MM.1S (cell line): ENCODE measurements at regions not wholly inside any gene's neighbourhood (a gene's known extent, or its start where the extent isn't known, plus 50 kb on each side); places are given as distances from the start of the nearest gene placed in this dataset.
"Not testable (repeated sequence)": the region's sequence is repeated elsewhere in the genome, so short reads cannot be mapped to it uniquely, and the experiment has no call there.

Experiments
- DNase-seq: peaks from one replicate; pipeline ENCODE4 v3.0.0-alpha.2; 2015
- H2AFZ ChIP-seq: fragments of 300-600 bp; sonication (generic); 2 replicates; pipeline ENCODE4 v1.6.0; 2016; ENCODE audit warnings: antibody characterized with exemption, low read length
- H3F3A ChIP-seq: fragments of 300-600 bp; sonication (generic); 2 replicates; pipeline ENCODE4 v1.6.1; 2016; ENCODE audit warnings: mild to moderate bottlenecking, antibody characterized with exemption, low read length, moderate library complexity, mixed read lengths; ENCODE audit not compliant: insufficient read depth
- H3K27ac ChIP-seq: fragments of 300-600 bp; sonication (generic); 2 replicates; pipeline ENCODE4 v1.5.1; 2016; ENCODE audit warnings: mild to moderate bottlenecking, low read length
- H3K27me3 ChIP-seq: fragments of 300-600 bp; sonication (generic); replicated peaks from 2 replicates; pipeline ENCODE4 v1.6.0; 2016; ENCODE audit warnings: low read length; ENCODE audit not compliant: insufficient read depth
- H3K36me3 ChIP-seq: fragments of 300-600 bp; sonication (generic); replicated peaks from 2 replicates; pipeline ENCODE4 v1.6.1; 2016; ENCODE audit warnings: mild to moderate bottlenecking, low read length, mixed read lengths; ENCODE audit not compliant: insufficient read depth
- H3K4me1 ChIP-seq: fragments of 300-600 bp; sonication (generic); 2 replicates; pipeline ENCODE4 v1.6.1; 2016; ENCODE audit warnings: low read length, mixed read lengths
- H3K4me2 ChIP-seq: fragments of 300-600 bp; sonication (generic); 2 replicates; pipeline ENCODE4 v1.6.0; 2016; ENCODE audit warnings: low read depth, low read length
- H3K4me3 ChIP-seq: fragments of 300-600 bp; sonication (generic); 2 replicates; pipeline ENCODE4 v1.5.1; 2016; ENCODE audit warnings: low read length, mixed read lengths
- H3K79me2 ChIP-seq: fragments of 300-600 bp; sonication (generic); 2 replicates; pipeline ENCODE4 v1.6.1; 2016; ENCODE audit warnings: mixed run types, low read length, mixed read lengths
- H3K9ac ChIP-seq: fragments of 300-600 bp; sonication (generic); 2 replicates; pipeline ENCODE4 v1.6.1; 2016; ENCODE audit warnings: low read length, mixed read lengths
- H3K9me2 ChIP-seq: fragments of 300-600 bp; sonication (generic); replicated peaks from 2 replicates; pipeline ENCODE4 v1.6.1; 2016; ENCODE audit warnings: mild to moderate bottlenecking, low read length, mixed read lengths; ENCODE audit not compliant: insufficient read depth
- H3K9me3 ChIP-seq: fragments of 300-600 bp; sonication (generic); replicated peaks from 2 replicates; pipeline ENCODE4 v1.6.1; 2016; ENCODE audit warnings: mild to moderate bottlenecking, low read length, mixed read lengths; ENCODE audit not compliant: insufficient read depth
- H4K20me1 ChIP-seq: fragments of 300-600 bp; sonication (generic); 2 replicates; pipeline ENCODE4 v1.6.1; 2016; ENCODE audit warnings: mild to moderate bottlenecking, low read length, moderate library complexity, mixed read lengths; ENCODE audit not compliant: insufficient read depth
- EZH2 ChIP-seq: fragments of 300-600 bp; sonication (generic); optimal IDR thresholded peaks from 2 replicates; pipeline ENCODE3; 2017; ENCODE audit warnings: low read depth, mild to moderate bottlenecking, antibody characterized with exemption, low read length, mixed read lengths
- EZH2phosphoT487 ChIP-seq: fragments of 300-600 bp; sonication (generic); IDR thresholded peaks from 2 replicates; pipeline ENCODE4 v1.6.1; 2018; ENCODE audit warnings: antibody characterized with exemption, low read length
- TF ChIP-seq, protein P1 (sequence below): fragments of 300-600 bp; sonication (generic); IDR thresholded peaks from 2 replicates; pipeline ENCODE4 v1.5.1; 2016; ENCODE audit warnings: antibody characterized with exemption, low read length, mixed read lengths

DNA sequence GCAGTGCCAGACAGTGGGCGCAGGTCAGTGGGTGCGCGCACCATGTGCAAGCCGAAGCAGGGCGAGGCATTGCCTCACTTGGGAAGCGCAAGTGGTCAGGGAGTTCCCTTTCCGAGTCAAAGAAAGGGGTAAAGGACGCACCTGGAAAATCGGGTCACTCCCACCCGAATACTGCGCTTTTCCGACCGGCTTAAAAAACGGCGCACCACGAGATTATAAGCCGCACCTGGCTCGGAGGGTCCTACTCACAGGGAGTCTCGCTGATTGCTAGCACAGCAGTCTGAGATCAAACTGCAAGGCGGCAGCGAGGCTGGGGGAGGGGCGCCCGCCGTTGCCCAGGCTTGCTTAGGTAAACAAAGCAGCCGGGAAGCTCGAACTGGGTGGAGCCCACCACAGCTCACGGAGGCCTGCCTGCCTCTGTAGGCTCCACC lies 77.9 kb downstream of the NR4A2 start:
- not testable (repeated sequence) for H3K4me1 ChIP-seq, H3K27me3 ChIP-seq, H3K9me3 ChIP-seq, H3K79me2 ChIP-seq, H4K20me1 ChIP-seq, H3F3A ChIP-seq, H2AFZ ChIP-seq, H3K4me2 ChIP-seq, H3K4me3 ChIP-seq, H3K27ac ChIP-seq, DNase-seq, H3K9me2 ChIP-seq, H3K36me3 ChIP-seq, H3K9ac ChIP-seq

DNA sequence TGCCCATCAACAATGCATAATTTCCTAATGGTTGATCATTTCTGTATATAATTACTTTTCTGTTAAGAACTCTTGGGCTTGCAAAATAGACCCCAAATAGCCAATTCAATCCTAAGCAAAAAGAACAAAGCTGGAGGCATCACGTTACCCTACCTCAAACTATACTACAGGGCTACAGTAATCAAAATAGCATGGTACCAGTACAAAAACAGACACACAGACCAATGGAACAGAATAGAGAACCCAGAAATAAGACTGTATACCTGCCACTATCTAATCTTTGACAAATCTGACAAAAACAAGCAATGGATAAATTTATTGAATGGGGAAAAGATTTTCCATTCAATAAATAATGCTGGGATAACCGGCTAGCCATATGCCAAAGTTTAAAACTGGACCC lies 78.8 kb downstream of the NR4A2 start:
- H4K20me1 ChIP-seq: no peaks in the 10 kb centered on the region
- H3K4me1 ChIP-seq: no peaks in the 10 kb centered on the region
- TF ChIP-seq EZH2phosphoT487 (no peak), EZH2 (no peak)
- TF ChIP-seq, protein P1, sequence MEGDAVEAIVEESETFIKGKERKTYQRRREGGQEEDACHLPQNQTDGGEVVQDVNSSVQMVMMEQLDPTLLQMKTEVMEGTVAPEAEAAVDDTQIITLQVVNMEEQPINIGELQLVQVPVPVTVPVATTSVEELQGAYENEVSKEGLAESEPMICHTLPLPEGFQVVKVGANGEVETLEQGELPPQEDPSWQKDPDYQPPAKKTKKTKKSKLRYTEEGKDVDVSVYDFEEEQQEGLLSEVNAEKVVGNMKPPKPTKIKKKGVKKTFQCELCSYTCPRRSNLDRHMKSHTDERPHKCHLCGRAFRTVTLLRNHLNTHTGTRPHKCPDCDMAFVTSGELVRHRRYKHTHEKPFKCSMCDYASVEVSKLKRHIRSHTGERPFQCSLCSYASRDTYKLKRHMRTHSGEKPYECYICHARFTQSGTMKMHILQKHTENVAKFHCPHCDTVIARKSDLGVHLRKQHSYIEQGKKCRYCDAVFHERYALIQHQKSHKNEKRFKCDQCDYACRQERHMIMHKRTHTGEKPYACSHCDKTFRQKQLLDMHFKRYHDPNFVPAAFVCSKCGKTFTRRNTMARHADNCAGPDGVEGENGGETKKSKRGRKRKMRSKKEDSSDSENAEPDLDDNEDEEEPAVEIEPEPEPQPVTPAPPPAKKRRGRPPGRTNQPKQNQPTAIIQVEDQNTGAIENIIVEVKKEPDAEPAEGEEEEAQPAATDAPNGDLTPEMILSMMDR: no peak
- DNase-seq: no peak
- H3K27me3 ChIP-seq: no peaks in the 10 kb centered on the region
- H3K9ac ChIP-seq: no peak overlapping the region
- H3K36me3 ChIP-seq: no peaks in the 10 kb centered on the region
- H3K4me3 ChIP-seq: no peak overlapping the region
- H3K9me2 ChIP-seq: no peaks in the 10 kb centered on the region
- no peaks in the 10 kb centered on the region for H3F3A ChIP-seq
- H2AFZ ChIP-seq: no peak overlapping the region
- no peak overlapping the region for H3K27ac ChIP-seq
- no peaks in the 10 kb centered on the region for H3K79me2 ChIP-seq
- H3K9me3 ChIP-seq: no peaks in the 10 kb centered on the region
- H3K4me2 ChIP-seq: no peak overlapping the region

DNA sequence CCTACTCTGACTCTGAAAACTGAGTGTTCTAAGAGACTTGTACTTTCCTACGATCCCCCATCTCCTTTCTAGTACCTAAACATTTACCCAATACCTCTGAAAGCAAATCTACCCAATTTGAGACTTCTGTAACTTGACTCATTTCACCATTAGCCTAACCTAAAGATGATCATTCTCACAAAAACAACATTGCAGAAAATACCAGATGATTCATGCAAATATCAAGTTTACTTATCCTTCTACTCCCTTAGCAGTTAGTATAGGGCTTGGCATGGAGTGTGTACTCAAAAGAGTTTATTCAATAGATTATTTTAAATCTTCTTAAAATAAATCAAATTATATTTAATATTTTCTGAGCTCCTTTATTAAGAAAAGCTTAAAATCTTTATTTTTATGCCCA lies 89.6 kb downstream of the NR4A2 start:
- no peaks in the 10 kb centered on the region for H3K27me3 ChIP-seq
- TF ChIP-seq EZH2phosphoT487: no peak
- TF ChIP-seq, protein P1: no peak
- no peak for TF ChIP-seq EZH2

DNA sequence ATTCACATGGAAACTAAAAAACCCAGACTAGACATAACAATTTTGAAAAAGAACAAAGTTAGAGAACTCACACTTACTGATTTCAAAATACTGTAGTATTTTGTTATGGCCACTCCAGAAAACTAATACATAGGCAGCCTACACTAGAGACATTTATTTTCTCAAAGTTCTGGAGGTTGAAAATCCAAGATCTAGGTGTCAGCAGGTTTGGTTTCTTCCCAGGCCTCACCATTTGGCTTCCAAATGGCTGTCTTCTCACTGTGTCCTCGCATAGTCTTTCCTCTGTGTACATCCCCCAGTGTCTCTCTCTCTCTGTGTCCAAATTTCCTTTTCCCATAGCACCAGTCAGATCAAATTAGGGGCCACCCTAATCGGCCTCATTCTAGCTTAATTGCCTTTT lies 95.0 kb downstream of the NR4A2 start:
- no peaks in the 10 kb centered on the region for H3K9me3 ChIP-seq
- no peak overlapping the region for H2AFZ ChIP-seq
- no peaks in the 10 kb centered on the region for H3K27me3 ChIP-seq
- no peak overlapping the region for H3K9ac ChIP-seq
- no peak for DNase-seq
- H3K36me3 ChIP-seq: no peaks in the 10 kb centered on the region
- TF ChIP-seq EZH2phosphoT487: no peak
- TF ChIP-seq, protein P1: no peak
- TF ChIP-seq EZH2: no peak
- no peaks in the 10 kb centered on the region for H3K9me2 ChIP-seq
- no peak overlapping the region for H3K4me3 ChIP-seq
- no peaks in the 10 kb centered on the region for H4K20me1 ChIP-seq
- H3F3A ChIP-seq: no peaks in the 10 kb centered on the region
- H3K79me2 ChIP-seq: no peaks in the 10 kb centered on the region
- no peaks in the 10 kb centered on the region for H3K4me1 ChIP-seq
- no peak overlapping the region for H3K27ac ChIP-seq
- H3K4me2 ChIP-seq: no peak overlapping the region

More for the DNA sequence above, 89.6 kb downstream of the NR4A2 start:
- no peak for DNase-seq
- Histone ChIP-seq H3K4me2 (no peak overlapping the region), H3K9ac (no peak overlapping the region), H3K4me3 (no peak overlapping the region), H3K9me2 (no peaks in the 10 kb centered on the region), H2AFZ (no peak overlapping the region), H3K4me1 (no peaks in the 10 kb centered on the region), H3K9me3 (no peaks in the 10 kb centered on the region), H3K36me3 (no peaks in the 10 kb centered on the region), H3F3A (no peaks in the 10 kb centered on the region), H3K27ac (no peak overlapping the region), H4K20me1 (no peaks in the 10 kb centered on the region), H3K79me2 (no peaks in the 10 kb centered on the region)
